Brain microvascular endothelial cell (primary cell): ENCODE measurements at regions not wholly inside any gene's neighbourhood (a gene's known extent, or its start where the extent isn't known, plus 50 kb on each side); places are given as distances from the start of the nearest gene placed in this dataset.
"Not testable (repeated sequence)": the region's sequence is repeated elsewhere in the genome, so short reads cannot be mapped to it uniquely, and the experiment has no call there.

ENCODE experiments used
- DNase-seq: peaks from one replicate; pipeline ENCODE4 v3.0.0-alpha.2; 2020
- H3K27ac ChIP-seq: fragments of 250-450 bp; sonication (Bioruptor Pico); 2 replicates; pipeline ENCODE4 v1.5.1; 2020; ENCODE audit warnings: mild to moderate bottlenecking, moderate library complexity
- H3K27me3 ChIP-seq: fragments of 250-450 bp; sonication (Bioruptor Pico); replicated peaks from 2 replicates; pipeline ENCODE4 v1.5.1; 2020; ENCODE audit warnings: mild to moderate bottlenecking
- H3K36me3 ChIP-seq: fragments of 250-450 bp; sonication (Bioruptor Pico); replicated peaks from 2 replicates; pipeline ENCODE4 v1.5.1; 2020; ENCODE audit warnings: mild to moderate bottlenecking
- H3K4me3 ChIP-seq: 2 replicates; pipeline ENCODE4 v1.5.1; 2011; ENCODE audit warnings: low read depth, mild to moderate bottlenecking, control low read depth, low read length, moderate library complexity
- in situ Hi-C: cut with HindIII; loops from 2 replicates; pipeline ENCODE4 v1.10.0; 2017; ENCODE audit warnings: low sequenced_read_pairs, low pct_ligation_motif_present
- TF ChIP-seq, protein P1 (sequence below): IDR thresholded peaks from 2 replicates; pipeline ENCODE4 v1.5.1; 2011; ENCODE audit warnings: low read depth, mild to moderate bottlenecking, moderate library complexity, low read length, control low read depth, inconsistent platforms; ENCODE audit errors: missing control alignments

DNA sequence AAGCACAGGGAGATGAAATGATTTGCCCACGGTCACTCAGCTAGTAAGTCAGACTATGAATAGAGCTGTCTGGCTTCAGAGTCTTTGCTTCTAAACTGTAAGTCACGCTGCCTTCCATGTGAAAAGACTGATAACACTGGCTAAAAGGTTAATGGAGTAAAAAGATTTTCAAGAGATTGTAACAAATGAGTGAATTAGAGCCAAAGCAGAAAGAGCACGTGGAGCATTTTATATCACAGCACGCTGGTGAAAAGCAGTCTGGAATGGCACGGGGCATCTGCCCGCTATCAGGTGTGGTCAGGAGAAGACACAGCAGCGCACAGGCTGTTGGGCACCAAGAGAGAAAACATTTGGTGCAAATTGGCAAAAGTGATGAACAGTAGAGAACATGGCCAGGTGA is 144.8 kb upstream of the GALNT2 start:
- Histone ChIP-seq H3K36me3 (no peaks in the 10 kb centered on the region), H3K4me3 (no peak overlapping the region), H3K27ac (no peak overlapping the region), H3K27me3 (no peaks in the 10 kb centered on the region)
- TF ChIP-seq, protein P1, sequence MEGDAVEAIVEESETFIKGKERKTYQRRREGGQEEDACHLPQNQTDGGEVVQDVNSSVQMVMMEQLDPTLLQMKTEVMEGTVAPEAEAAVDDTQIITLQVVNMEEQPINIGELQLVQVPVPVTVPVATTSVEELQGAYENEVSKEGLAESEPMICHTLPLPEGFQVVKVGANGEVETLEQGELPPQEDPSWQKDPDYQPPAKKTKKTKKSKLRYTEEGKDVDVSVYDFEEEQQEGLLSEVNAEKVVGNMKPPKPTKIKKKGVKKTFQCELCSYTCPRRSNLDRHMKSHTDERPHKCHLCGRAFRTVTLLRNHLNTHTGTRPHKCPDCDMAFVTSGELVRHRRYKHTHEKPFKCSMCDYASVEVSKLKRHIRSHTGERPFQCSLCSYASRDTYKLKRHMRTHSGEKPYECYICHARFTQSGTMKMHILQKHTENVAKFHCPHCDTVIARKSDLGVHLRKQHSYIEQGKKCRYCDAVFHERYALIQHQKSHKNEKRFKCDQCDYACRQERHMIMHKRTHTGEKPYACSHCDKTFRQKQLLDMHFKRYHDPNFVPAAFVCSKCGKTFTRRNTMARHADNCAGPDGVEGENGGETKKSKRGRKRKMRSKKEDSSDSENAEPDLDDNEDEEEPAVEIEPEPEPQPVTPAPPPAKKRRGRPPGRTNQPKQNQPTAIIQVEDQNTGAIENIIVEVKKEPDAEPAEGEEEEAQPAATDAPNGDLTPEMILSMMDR, result no peak
- in situ Hi-C loops, result no loop called here
- DNase-seq, result no peak

DNA sequence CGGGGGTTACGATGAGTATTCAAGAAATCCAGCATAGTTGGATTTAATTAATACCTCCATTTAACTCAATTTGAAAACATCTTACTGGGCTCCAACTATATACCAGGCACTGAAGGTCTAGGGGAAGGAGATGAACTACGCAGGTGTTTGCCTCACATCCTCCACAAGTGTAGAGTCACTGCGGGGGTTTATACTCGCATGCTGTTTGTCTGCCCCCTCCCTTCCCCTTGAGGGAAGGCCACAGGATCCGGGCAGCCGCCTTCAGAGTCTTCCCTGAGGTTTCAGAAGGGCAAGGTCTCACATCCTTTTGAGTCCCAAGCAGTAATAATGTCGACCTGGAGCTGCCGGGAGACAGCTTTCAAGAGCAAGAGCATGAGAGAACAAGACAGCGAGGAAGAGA is 142.4 kb upstream of the GALNT2 start:
- Histone ChIP-seq H3K27ac (no peak overlapping the region), H3K27me3 (no peaks in the 10 kb centered on the region), H3K36me3 (no peaks in the 10 kb centered on the region), H3K4me3 (no peak overlapping the region)
- in situ Hi-C loops, result no loop called here
- no peak for DNase-seq
- TF ChIP-seq, protein P1, result no peak

DNA sequence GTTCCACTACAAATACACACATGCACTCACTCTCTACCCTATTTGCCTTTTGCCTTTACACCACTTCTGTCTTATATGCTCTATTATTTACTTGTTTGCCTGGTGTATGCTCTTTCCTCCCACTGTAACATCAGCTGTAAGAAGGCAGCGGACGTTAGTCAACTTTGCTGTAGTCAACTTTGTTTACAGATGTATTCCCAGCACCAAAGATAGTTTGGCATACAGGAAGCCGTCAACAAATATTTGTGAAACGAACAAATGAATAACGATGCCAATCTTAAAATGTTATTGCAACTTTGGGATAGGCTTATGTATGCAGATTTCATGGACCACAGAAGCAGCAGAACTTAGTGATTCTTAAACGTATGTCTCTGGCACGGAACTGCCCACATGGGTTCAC is 138.3 kb upstream of the GALNT2 start:
- Histone ChIP-seq H3K27me3 (no peaks in the 10 kb centered on the region), H3K4me3 (no peak overlapping the region), H3K27ac (no peak overlapping the region), H3K36me3 (no peaks in the 10 kb centered on the region)
- in situ Hi-C loops, result no loop called here
- TF ChIP-seq, protein P1, result no peak
- DNase-seq, result no peak

DNA sequence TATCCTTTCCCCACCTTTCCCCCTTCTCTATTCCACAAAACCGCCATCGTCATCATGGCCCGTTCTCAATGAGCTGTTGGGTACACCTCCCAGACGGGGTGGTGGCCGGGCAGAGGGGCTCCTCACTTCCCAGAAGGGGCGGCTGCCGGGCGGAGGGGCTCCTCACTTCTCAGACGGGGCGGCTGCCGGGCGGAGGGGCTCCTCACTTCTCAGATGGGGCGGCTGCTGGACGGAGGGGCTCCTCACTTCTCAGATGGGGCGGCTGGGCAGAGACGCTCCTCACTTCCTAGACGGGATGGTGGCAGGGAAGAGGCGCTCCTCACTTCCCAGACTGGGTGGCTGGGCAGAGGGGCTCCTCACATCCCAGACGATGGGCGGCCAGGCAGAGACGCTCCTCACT is 135.3 kb upstream of the GALNT2 start:
- H3K36me3 ChIP-seq, in situ Hi-C loops, H3K4me3 ChIP-seq, H3K27me3 ChIP-seq, H3K27ac ChIP-seq, DNase-seq: not testable (repeated sequence)

DNA sequence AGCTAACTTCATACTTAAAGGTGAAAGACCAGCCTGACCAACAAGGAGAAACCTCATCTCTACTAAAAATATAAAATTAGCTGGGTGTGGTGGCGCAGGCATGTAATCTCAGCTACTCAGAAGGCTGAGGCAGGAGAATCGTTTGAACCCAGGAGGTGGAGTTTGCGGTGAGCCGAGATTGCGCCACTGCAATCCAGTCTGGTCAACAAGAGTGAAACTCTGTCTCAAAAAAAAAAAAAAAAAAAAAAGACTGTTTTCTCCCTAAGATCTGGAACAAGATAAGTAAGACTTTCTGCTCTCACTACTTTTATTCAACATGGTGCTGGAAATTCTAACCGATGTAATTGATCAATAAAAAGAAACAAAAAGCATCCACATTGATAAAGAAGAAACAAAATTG is 131.9 kb upstream of the GALNT2 start:
- H3K36me3 ChIP-seq, H3K27ac ChIP-seq, in situ Hi-C loops, H3K27me3 ChIP-seq, DNase-seq, H3K4me3 ChIP-seq: not testable (repeated sequence)

DNA sequence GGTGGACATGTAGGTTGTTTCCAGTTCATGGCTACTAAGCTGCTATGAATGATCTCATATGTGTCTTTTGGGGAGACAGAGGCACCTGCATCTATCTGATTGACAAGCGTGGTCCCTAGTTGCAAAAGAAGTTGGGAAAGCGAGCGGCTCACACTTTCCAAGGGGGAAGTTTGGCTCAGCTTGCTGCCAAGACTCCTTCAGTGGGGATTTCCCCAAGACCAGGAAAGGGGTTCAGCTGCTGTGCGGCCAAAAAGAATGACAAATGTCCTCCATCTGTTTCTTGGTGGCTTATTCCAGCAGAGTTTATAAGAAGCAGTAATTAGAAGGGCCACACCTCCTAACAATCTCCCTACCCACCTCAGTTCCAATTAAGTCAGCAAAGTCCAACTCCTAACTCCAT is 128.5 kb upstream of the GALNT2 start:
- H3K27me3 ChIP-seq, result no peaks in the 10 kb centered on the region
- TF ChIP-seq, protein P1, result no peak
- in situ Hi-C loops, result no loop called here

DNA sequence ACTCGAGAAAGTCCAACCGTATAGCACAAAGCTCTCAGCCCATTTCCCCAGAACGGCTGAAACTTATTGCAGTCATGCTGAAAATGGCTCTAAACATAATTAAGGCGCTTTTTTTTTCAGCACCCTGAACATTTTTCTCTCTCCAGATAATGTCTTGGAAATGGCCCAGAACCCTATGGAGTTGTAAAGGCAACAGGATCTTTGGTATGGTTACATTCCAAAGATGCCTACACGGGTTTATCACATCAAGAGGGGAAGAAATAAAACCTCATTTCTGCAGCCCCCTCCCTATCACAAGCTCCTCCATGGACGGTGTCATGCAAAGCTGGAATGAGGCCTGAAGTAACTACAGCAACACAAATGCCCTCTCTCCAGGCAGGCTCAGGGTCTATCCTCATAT is 126.4 kb upstream of the GALNT2 start:
- Histone ChIP-seq H3K27ac (no peak overlapping the region), H3K36me3 (no peaks in the 10 kb centered on the region), H3K27me3 (no peaks in the 10 kb centered on the region), H3K4me3 (no peak overlapping the region)
- TF ChIP-seq, protein P1, result no peak
- in situ Hi-C loops, result no loop called here
- peak; percentile 45 for DNase-seq

More for the DNA sequence above, 128.5 kb upstream of the GALNT2 start:
- Histone ChIP-seq H3K36me3 (no peaks in the 10 kb centered on the region), H3K27ac (no peak overlapping the region), H3K4me3 (no peak overlapping the region)
- DNase-seq, result no peak
